NCI-H187 (cell line): ENCODE measurements at regions not wholly inside any gene's neighbourhood (a gene's known extent, or its start where the extent isn't known, plus 50 kb on each side); places are given as distances from the start of the nearest gene placed in this dataset.

Source experiments
- DNase-seq, 2 experiments: peaks; one replicate each; lab custom pipeline; 2025; lab: John Stamatoyannopoulos, UW

GRCh38 chr6:16078064-16078463, 50.8 kb upstream of the MYLIP start:
- DNase-seq: no peak

GRCh38 chr6:16069671-16070070, 59.2 kb upstream of the MYLIP start:
- DNase-seq: no peak

- no peak for DNase-seq
These were observed 59.7 kb upstream of the MYLIP start for GRCh38 chr6:16069222-16069621.

- no peak for DNase-seq
These were observed 61.3 kb upstream of the MYLIP start for GRCh38 chr6:16067568-16067967.

GRCh38 chr6:16064671-16065072, 64.2 kb upstream of the MYLIP start:
- peak in 1 of 2 experiments; percentile 69 for DNase-seq

- no peak for DNase-seq
These were observed 65.3 kb upstream of the MYLIP start for GRCh38 chr6:16063580-16063979.

GRCh38 chr6:16061818-16062217, 67.1 kb upstream of the MYLIP start:
- no peak for DNase-seq

GRCh38 chr6:16060039-16060438, 68.8 kb upstream of the MYLIP start:
- DNase-seq: no peak

GRCh38 chr6:16059496-16059895, 69.4 kb upstream of the MYLIP start:
- peak in 1 of 2 experiments; percentile 54 for DNase-seq

- no peak for DNase-seq
These were observed 69.9 kb upstream of the MYLIP start for GRCh38 chr6:16058929-16059345.

GRCh38 chr6:16058201-16058928, 70.5 kb upstream of the MYLIP start:
- no peak for DNase-seq

GRCh38 chr6:16057446-16057845, 71.4 kb upstream of the MYLIP start:
- DNase-seq: no peak

- no peak for DNase-seq
These were observed 72.5 kb upstream of the MYLIP start for GRCh38 chr6:16056263-16056870.

- DNase-seq: no peak
These were observed 73.0 kb upstream of the MYLIP start for GRCh38 chr6:16055852-16056251.

GRCh38 chr6:16049168-16049567, 79.7 kb upstream of the MYLIP start:
- DNase-seq: no peak

GRCh38 chr6:16048221-16048620, 80.7 kb upstream of the MYLIP start:
- DNase-seq: no peak

GRCh38 chr6:16047435-16047990, 81.4 kb upstream of the MYLIP start:
- no peak for DNase-seq

- DNase-seq: no peak
These were observed 83.6 kb upstream of the MYLIP start for GRCh38 chr6:16045238-16045637.

GRCh38 chr6:16044211-16044643, 84.7 kb upstream of the MYLIP start:
- DNase-seq: no peak

- no peak for DNase-seq
These were observed 85.4 kb upstream of the MYLIP start for GRCh38 chr6:16043171-16044135.

- no peak for DNase-seq
These were observed 86.1 kb upstream of the MYLIP start for GRCh38 chr6:16042751-16043150.

- no peak for DNase-seq
These were observed 87.6 kb upstream of the MYLIP start for GRCh38 chr6:16041327-16041726.
